Middle frontal gyrus (tissue), 1 donor: ENCODE measurements at regions not wholly inside any gene's neighbourhood (a gene's known extent, or its start where the extent isn't known, plus 50 kb on each side); places are given as distances from the start of the nearest gene placed in this dataset.

Source experiments
- DNase-seq: peaks from one replicate; pipeline ENCODE4 v3.0.0-alpha.2; 2015; ENCODE audit warnings: low spot score; ENCODE audit errors: extremely low spot score

GRCh38 chr11:96607864-96608558 is 218.2 kb downstream of the JRKL start:
- DNase-seq: no peak

GRCh38 chr11:96614101-96614500 is 224.3 kb downstream of the JRKL start:
- no peak for DNase-seq

GRCh38 chr11:96614846-96615245 is 225.0 kb downstream of the JRKL start:
- no peak for DNase-seq

GRCh38 chr11:96620464-96621044 is 230.7 kb downstream of the JRKL start:
- DNase-seq: no peak

GRCh38 chr11:96621161-96621560 is 231.3 kb downstream of the JRKL start:
- DNase-seq: no peak

GRCh38 chr11:96622026-96622634 is 232.3 kb downstream of the JRKL start:
- DNase-seq: no peak

GRCh38 chr11:96624126-96624525 is 234.3 kb downstream of the JRKL start:
- no peak for DNase-seq

GRCh38 chr11:96627376-96627775 is 237.6 kb downstream of the JRKL start:
- DNase-seq: no peak

- no peak for DNase-seq
These were observed 245.8 kb downstream of the JRKL start for GRCh38 chr11:96635655-96636054.

- no peak for DNase-seq
These were observed 251.4 kb downstream of the JRKL start for GRCh38 chr11:96641261-96641660.

GRCh38 chr11:96642583-96642982 is 252.8 kb downstream of the JRKL start:
- no peak for DNase-seq

- DNase-seq: no peak
These were observed 253.4 kb downstream of the JRKL start for GRCh38 chr11:96643173-96643572.

- no peak for DNase-seq
These were observed 257.8 kb downstream of the JRKL start for GRCh38 chr11:96647621-96648020.

- DNase-seq: no peak
These were observed 259.2 kb downstream of the JRKL start for GRCh38 chr11:96648991-96649390.

- DNase-seq: no peak
These were observed 262.7 kb downstream of the JRKL start for GRCh38 chr11:96652516-96652915.

- DNase-seq: no peak
These were observed 265.7 kb downstream of the JRKL start for GRCh38 chr11:96655474-96655873.

GRCh38 chr11:96658436-96658835 is 268.6 kb downstream of the JRKL start:
- DNase-seq: no peak

- DNase-seq: no peak
These were observed 274.3 kb downstream of the JRKL start for GRCh38 chr11:96664110-96664509.

GRCh38 chr11:96680211-96681018 is 290.6 kb downstream of the JRKL start:
- DNase-seq: no peak

GRCh38 chr11:96681019-96681716 is 291.4 kb downstream of the JRKL start:
- no peak for DNase-seq

GRCh38 chr11:96694338-96694737 is 304.5 kb downstream of the JRKL start:
- DNase-seq: no peak
